ENCODE measurements at regions not wholly inside any gene's neighbourhood (a gene's known extent, or its start where the extent isn't known, plus 50 kb on each side); places are given as distances from the start of the nearest gene placed in this dataset.

- H3K9me3 ChIP-seq (ENCODE audit: low read length): no peaks in the 10 kb centered on the region
- H3K4me1 ChIP-seq (ENCODE audit: insufficient read depth, low read length, severe bottlenecking): no peaks in the 10 kb centered on the region
- H3K79me2 ChIP-seq (ENCODE audit: insufficient read depth, low read length): no peaks in the 10 kb centered on the region
- no peak overlapping the region for H3K9ac ChIP-seq (ENCODE audit: low read length)
- no peaks in the 10 kb centered on the region for H3F3A ChIP-seq (ENCODE audit: insufficient read depth, low read length)
- no peaks in the 10 kb centered on the region for H3K27me3 ChIP-seq (ENCODE audit: insufficient read depth, low read length)
- no peaks in the 10 kb centered on the region for H4K20me1 ChIP-seq (ENCODE audit: insufficient read depth, low read length)
- no peaks in the 10 kb centered on the region for H3K36me3 ChIP-seq (ENCODE audit: insufficient read depth, low read length)
- H3K9me2 ChIP-seq (ENCODE audit: low read depth, low read length): no peaks in the 10 kb centered on the region
- H3K4me3 ChIP-seq (ENCODE audit: low read depth, low read length, poor library complexity, severe bottlenecking): no peak overlapping the region
- no peak overlapping the region for H3K4me2 ChIP-seq (ENCODE audit: low read length)
- H3K27ac ChIP-seq (ENCODE audit: low read depth, low read length, poor library complexity, severe bottlenecking): no peak overlapping the region
- no peak for TF ChIP-seq EZH2 (IDR thresholded peaks at IDR 0.05; ENCODE audit: borderline replicate concordance, low read length)
- TF ChIP-seq, protein P1, sequence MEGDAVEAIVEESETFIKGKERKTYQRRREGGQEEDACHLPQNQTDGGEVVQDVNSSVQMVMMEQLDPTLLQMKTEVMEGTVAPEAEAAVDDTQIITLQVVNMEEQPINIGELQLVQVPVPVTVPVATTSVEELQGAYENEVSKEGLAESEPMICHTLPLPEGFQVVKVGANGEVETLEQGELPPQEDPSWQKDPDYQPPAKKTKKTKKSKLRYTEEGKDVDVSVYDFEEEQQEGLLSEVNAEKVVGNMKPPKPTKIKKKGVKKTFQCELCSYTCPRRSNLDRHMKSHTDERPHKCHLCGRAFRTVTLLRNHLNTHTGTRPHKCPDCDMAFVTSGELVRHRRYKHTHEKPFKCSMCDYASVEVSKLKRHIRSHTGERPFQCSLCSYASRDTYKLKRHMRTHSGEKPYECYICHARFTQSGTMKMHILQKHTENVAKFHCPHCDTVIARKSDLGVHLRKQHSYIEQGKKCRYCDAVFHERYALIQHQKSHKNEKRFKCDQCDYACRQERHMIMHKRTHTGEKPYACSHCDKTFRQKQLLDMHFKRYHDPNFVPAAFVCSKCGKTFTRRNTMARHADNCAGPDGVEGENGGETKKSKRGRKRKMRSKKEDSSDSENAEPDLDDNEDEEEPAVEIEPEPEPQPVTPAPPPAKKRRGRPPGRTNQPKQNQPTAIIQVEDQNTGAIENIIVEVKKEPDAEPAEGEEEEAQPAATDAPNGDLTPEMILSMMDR (IDR thresholded peaks at IDR 0.05; ENCODE audit: low read length): no peak
- H2AFZ ChIP-seq (ENCODE audit: low read length): no peak overlapping the region
Measured at GRCh38 chr12:127943481-127944210, 323.3 kb upstream of the TMEM132C start.

GRCh38 chr12:127944211-127944899, 322.6 kb upstream of the TMEM132C start:
- Histone ChIP-seq H3F3A (ENCODE audit: insufficient read depth, low read length) (no peaks in the 10 kb centered on the region), H3K9ac (ENCODE audit: low read length) (no peak overlapping the region), H3K79me2 (ENCODE audit: insufficient read depth, low read length) (no peaks in the 10 kb centered on the region), H3K4me2 (ENCODE audit: low read length) (no peak overlapping the region), H3K27me3 (ENCODE audit: insufficient read depth, low read length) (no peaks in the 10 kb centered on the region), H4K20me1 (ENCODE audit: insufficient read depth, low read length) (no peaks in the 10 kb centered on the region), H3K9me3 (ENCODE audit: low read length) (no peaks in the 10 kb centered on the region), H3K36me3 (ENCODE audit: insufficient read depth, low read length) (no peaks in the 10 kb centered on the region), H3K9me2 (ENCODE audit: low read depth, low read length) (no peaks in the 10 kb centered on the region), H2AFZ (ENCODE audit: low read length) (no peak overlapping the region), H3K27ac (ENCODE audit: low read depth, low read length, poor library complexity, severe bottlenecking) (no peak overlapping the region), H3K4me1 (ENCODE audit: insufficient read depth, low read length, severe bottlenecking) (no peaks in the 10 kb centered on the region), H3K4me3 (ENCODE audit: low read depth, low read length, poor library complexity, severe bottlenecking) (no peak overlapping the region)
- TF ChIP-seq, protein P1 (IDR thresholded peaks at IDR 0.05; ENCODE audit: low read length): no peak
- no peak for TF ChIP-seq EZH2 (IDR thresholded peaks at IDR 0.05; ENCODE audit: borderline replicate concordance, low read length)

DNA sequence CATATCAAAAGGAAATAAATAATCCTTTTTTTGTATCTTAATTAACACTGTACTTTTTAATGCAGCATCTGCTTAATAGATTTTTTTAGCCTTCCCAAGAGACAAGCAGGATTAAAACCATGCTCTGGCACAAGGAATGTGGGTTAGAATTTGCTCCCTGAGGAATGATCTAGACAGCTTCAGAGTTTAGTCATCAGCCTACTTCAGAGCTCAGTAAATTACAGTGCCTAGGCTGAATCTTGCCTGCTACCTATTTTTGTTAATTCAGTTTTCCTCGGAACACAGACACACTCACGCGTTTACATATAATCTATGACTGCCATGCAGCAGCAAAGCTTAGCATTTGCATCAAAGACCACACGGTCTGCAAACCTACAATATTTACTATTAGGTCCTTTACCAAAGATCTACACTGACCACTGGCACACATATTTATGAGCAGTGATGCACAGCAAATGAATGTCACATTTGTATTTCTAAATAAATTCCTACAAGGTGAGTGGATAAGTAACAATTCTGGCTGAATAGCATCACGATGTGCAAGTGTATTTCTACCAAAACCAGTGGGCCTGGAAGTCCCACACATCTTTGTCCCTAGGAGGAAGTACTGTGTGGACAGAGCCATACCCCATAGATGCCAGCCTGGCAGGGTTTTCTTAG, 309.8 kb upstream of the TMEM132C start:
- Histone ChIP-seq H2AFZ (ENCODE audit: low read length) (no peak overlapping the region), H3K4me3 (ENCODE audit: low read depth, low read length, poor library complexity, severe bottlenecking) (no peak overlapping the region), H3K9me3 (ENCODE audit: low read length) (no peaks in the 10 kb centered on the region), H3K4me2 (ENCODE audit: low read length) (no peak overlapping the region), H4K20me1 (ENCODE audit: insufficient read depth, low read length) (no peaks in the 10 kb centered on the region), H3K4me1 (ENCODE audit: insufficient read depth, low read length, severe bottlenecking) (no peaks in the 10 kb centered on the region), H3K27ac (ENCODE audit: low read depth, low read length, poor library complexity, severe bottlenecking) (no peak overlapping the region), H3F3A (ENCODE audit: insufficient read depth, low read length) (no peaks in the 10 kb centered on the region), H3K27me3 (ENCODE audit: insufficient read depth, low read length) (no peaks in the 10 kb centered on the region), H3K36me3 (ENCODE audit: insufficient read depth, low read length) (no peaks in the 10 kb centered on the region), H3K9me2 (ENCODE audit: low read depth, low read length) (no peaks in the 10 kb centered on the region), H3K79me2 (ENCODE audit: insufficient read depth, low read length) (no peaks in the 10 kb centered on the region), H3K9ac (ENCODE audit: low read length) (no peak overlapping the region)
- TF ChIP-seq, protein P1 (IDR thresholded peaks at IDR 0.05; ENCODE audit: low read length): no peak
- no peak for TF ChIP-seq EZH2 (IDR thresholded peaks at IDR 0.05; ENCODE audit: borderline replicate concordance, low read length)
